ENCODE measurements at regions not wholly inside any gene's neighbourhood (a gene's known extent, or its start where the extent isn't known, plus 50 kb on each side); places are given as distances from the start of the nearest gene placed in this dataset.

DNA sequence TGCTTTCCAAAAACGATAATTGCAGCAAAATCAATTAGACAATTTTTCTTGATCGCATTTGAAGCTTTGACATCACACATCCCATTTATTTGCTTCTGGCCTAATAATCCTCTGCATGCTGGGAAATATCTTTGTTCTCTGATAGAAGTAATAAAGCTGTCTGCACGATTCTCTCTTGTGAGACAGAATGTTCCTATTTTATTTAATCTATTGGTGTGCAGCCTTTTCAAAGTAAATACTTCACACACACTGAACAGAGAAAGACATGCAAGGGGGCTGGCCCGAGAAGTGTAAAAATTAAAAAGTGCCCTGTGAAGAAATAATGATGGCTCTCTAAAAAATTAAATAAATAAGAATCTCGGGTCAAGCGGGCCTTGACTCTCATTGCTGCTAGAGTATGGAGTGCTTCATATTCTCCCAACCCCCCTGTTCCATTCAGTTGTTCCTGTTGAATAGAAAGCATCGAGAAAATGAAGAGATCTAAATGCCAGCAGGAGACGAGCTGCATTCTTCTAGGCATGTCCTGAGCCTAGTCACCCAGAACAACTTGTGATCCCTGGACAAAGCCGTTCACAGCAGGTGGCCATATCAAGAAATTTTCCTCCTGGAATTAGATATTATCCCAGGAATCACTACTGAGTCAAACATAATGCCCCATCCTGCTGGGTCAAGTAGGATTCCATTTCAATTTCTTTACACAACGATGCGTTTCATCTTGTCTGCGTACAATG is 625.9 kb upstream of the EPHA7 start:
- TF ChIP-seq, protein P1, sequence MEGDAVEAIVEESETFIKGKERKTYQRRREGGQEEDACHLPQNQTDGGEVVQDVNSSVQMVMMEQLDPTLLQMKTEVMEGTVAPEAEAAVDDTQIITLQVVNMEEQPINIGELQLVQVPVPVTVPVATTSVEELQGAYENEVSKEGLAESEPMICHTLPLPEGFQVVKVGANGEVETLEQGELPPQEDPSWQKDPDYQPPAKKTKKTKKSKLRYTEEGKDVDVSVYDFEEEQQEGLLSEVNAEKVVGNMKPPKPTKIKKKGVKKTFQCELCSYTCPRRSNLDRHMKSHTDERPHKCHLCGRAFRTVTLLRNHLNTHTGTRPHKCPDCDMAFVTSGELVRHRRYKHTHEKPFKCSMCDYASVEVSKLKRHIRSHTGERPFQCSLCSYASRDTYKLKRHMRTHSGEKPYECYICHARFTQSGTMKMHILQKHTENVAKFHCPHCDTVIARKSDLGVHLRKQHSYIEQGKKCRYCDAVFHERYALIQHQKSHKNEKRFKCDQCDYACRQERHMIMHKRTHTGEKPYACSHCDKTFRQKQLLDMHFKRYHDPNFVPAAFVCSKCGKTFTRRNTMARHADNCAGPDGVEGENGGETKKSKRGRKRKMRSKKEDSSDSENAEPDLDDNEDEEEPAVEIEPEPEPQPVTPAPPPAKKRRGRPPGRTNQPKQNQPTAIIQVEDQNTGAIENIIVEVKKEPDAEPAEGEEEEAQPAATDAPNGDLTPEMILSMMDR (IDR thresholded peaks at IDR 0.05): no peak
- TF ChIP-seq POLR2A (IDR thresholded peaks at IDR 0.05): no peak
- intact Hi-C loops (cut with DNase I): no loop called here
- WGBS (ENCODE audit: insufficient coverage, low coverage, low lambda C conversion rate, missing lambda C conversion rate): 39% methylated on average over 12 of the region's 12 CpGs

DNA sequence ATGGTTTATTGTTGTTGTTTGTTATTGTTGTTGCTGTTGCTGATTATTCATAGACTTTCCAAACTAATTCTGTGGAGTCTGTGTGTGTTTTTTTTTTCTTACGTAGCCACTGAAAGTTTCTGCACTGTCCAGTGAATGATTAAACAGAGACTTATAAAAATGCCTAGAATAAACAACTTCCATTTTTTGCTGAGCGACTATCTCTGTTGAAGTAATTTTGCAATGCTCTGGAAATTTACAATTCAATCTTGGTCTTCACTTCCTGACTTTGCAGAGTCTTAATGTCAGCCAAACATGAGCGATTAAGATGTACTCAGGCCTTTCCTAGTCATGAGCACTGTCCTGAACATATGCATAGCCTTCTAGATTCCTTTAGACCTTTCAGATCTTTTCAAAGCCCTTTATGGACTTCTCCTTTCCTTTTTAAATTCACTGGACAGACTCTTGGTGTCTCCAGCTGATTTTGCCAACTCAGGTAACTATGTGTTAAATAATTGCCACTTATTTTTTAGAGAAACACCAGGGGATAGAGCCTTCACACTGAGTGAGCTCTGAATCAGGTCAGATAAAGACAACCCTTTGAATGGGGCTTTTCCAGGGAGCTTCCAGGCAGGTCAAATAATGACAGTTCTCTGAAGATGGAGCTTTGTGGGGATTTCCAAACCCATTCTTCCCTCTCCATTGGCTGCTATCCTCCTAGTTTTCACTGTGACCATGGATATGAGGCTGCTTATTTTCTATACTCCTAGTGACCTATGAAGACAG is 622.8 kb upstream of the EPHA7 start:
- no peaks in the 10 kb centered on the region for H3K9me3 ChIP-seq
- no peak for ATAC-seq
- DNase-seq: no peak
- no peak overlapping the region for H3K27ac ChIP-seq
- TF ChIP-seq POLR2A (IDR thresholded peaks at IDR 0.05): no peak
- TF ChIP-seq, protein P1 (IDR thresholded peaks at IDR 0.05): no peak
- H3K27me3 ChIP-seq: no peaks in the 10 kb centered on the region
- intact Hi-C loops (cut with DNase I): no loop called here
- no peaks in the 10 kb centered on the region for H3K36me3 ChIP-seq
- H3K4me3 ChIP-seq: no peak overlapping the region
- H3K4me1 ChIP-seq: no peaks in the 10 kb centered on the region
- WGBS (ENCODE audit: insufficient coverage, low coverage, low lambda C conversion rate, missing lambda C conversion rate): 29% methylated on average over 3 of the region's 3 CpGs

More for the DNA sequence above, 625.9 kb upstream of the EPHA7 start:
- Histone ChIP-seq H3K4me3 (no peak overlapping the region), H3K27me3 (no peaks in the 10 kb centered on the region), H3K27ac (no peak overlapping the region), H3K4me1 (no peaks in the 10 kb centered on the region), H3K9me3 (no peaks in the 10 kb centered on the region), H3K36me3 (no peaks in the 10 kb centered on the region)
- ATAC-seq (no peak), DNase-seq (no peak)

DNA sequence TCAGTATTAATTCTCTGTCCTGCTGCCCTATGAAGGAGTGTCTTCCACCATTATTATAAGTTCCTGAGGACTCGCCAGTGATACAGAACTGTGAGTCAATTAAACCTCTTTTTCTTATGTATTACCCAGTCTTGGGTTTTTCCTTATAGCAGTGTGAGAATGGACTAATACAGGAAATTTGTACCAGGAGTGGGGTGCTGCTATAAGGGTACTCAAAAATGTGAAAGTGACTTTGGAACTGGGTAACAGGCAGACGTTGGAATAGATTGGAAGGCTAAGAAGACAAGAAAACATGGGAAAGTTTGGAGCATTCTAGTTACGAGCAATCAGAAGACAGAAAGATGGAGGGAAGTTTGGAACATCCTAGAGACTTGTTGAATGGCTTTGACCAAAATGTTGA is 616.7 kb upstream of the EPHA7 start:
- no peak for ATAC-seq
- no peaks in the 10 kb centered on the region for H3K27me3 ChIP-seq
- intact Hi-C loops (cut with DNase I): no loop called here
- H3K4me1 ChIP-seq: no peaks in the 10 kb centered on the region
- WGBS (ENCODE audit: insufficient coverage, low coverage, low lambda C conversion rate, missing lambda C conversion rate): 52% methylated on average over 3 of the region's 3 CpGs
- H3K9me3 ChIP-seq: no peaks in the 10 kb centered on the region
- no peak overlapping the region for H3K4me3 ChIP-seq
- H3K36me3 ChIP-seq: no peaks in the 10 kb centered on the region
- TF ChIP-seq POLR2A (IDR thresholded peaks at IDR 0.05): no peak
- TF ChIP-seq, protein P1 (IDR thresholded peaks at IDR 0.05): no peak
- DNase-seq: no peak
- no peak overlapping the region for H3K27ac ChIP-seq

DNA sequence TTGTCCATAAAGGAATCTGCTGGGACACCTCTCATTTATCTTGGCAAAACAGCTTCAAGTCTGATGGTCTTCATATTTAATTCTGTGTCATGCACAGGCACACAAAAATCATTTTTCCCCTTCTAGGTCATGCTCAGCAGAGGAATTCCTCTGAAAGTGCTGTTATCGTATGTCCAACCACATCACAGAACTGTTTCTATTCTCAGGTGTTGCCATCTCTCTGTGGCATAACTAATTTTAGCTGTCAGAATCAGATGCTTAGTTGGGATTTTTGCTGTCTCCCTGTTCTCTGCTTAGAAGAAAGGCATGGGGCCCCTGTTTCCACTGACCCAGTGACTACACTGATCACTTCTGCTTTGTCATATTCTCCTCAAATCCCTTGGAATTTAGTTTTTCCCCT is 608.0 kb upstream of the EPHA7 start:
- Histone ChIP-seq H3K36me3 (no peaks in the 10 kb centered on the region), H3K9me3 (no peaks in the 10 kb centered on the region), H3K4me1 (no peaks in the 10 kb centered on the region), H3K4me3 (no peak overlapping the region), H3K27me3 (no peaks in the 10 kb centered on the region), H3K27ac (no peak overlapping the region)
- ATAC-seq (no peak), DNase-seq (no peak)
- intact Hi-C loops (cut with DNase I): no loop called here
- TF ChIP-seq, protein P1 (IDR thresholded peaks at IDR 0.05): no peak
- TF ChIP-seq POLR2A (IDR thresholded peaks at IDR 0.05): no peak
- 50% methylated on average over 1 of the region's 1 CpG for WGBS (ENCODE audit: insufficient coverage, low coverage, low lambda C conversion rate, missing lambda C conversion rate)

Measured in right lobe of liver (tissue), 6 donors.